GM21717 (cell line): ENCODE measurements at regions not wholly inside any gene's neighbourhood (a gene's known extent, or its start where the extent isn't known, plus 50 kb on each side); places are given as distances from the start of the nearest gene placed in this dataset.

Experiments used
- ATAC-seq: cut with Tn5 transposase; IDR thresholded peaks from one replicate; pipeline ENCODE4 v1.9.1; 2021; ENCODE audit warnings: mild to moderate bottlenecking, moderate library complexity; ENCODE audit not compliant: unreplicated experiment

GRCh38 chrX:98331407-98331806 lies 1447.7 kb downstream of the RPA4 start:
- no peak for ATAC-seq

DNA sequence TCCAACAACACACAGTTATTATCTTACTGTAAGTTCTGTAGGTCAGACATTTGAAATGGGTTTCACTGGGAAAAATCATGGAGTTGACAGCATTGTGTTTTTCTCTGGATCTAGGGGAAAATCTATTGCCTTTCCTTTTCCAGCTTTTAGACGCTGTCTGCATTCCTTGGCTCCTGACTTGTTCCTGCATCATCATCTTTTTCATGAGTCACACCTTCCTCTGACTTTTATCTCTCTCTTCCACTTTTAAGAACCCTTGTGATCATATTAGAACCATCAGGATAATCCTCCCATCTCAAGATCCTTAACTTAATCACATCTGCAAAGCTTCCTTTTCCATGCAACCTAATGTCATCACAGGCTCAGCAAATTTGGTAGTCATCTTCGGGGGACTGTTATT lies 1454.8 kb downstream of the RPA4 start:
- ATAC-seq, result no peak

- no peak for ATAC-seq
These were observed 1467.2 kb downstream of the RPA4 start for GRCh38 chrX:98350940-98351339.

DNA sequence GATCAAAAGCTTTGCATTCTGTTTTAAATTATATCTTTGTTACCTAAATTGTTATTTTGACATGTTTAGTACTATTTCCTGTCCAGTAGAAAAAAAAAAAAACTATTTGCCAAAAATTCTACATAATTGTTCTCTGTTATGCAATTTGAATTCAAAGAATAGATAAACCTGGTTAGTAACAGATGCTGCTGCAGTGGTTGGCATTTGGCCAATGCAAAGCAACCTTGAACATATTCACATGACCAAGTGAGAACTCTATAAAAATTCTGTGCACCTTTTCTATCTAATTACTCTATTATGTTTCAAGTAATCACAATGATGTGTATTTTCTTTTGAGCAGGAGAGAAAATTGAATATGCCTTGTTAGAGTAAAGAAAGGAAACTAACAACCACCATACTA lies 1473.4 kb downstream of the RPA4 start:
- no peak for ATAC-seq

DNA sequence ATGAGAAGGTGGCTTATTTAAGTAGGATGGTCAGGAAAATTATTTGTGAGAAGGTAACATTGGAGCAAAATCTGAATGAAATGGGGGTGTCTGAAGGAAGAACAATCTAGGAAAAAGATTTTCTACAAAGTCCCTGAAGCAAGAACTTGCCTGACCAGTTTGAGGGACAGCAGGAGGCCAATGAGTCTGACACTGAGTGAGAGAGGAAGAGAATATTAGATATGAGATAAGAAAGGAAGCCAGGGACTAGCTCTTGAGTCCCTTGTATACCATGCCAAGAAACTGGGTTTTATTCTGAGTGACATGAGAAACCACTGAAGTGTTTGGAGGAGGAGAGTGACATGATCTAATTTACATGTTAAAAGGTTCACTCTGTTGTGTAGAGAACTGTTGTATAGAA lies 1478.9 kb downstream of the RPA4 start:
- no peak for ATAC-seq

- no peak for ATAC-seq
These were observed 1488.3 kb downstream of the RPA4 start for GRCh38 chrX:98371994-98372393.

DNA sequence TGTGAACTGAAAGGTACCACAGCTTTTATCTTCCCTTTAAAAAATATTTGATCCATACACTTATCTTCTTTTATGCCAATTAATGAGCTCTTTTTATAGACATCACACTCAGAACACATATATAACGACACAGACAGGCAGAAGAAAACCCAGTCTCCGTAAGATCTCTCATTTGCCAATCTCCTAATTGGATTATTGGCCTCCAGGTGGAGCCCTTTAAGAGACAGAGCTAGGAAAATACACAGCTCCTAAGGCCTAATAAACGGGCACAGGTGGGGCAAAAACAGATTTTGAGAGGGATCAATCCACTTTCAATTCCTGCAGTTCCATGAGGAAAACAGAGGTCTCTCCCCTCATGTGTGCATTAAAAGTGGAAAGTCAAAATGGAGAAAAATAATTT lies 1495.4 kb downstream of the RPA4 start:
- ATAC-seq, result no peak

- ATAC-seq, result no peak
These were observed 1496.4 kb downstream of the RPA4 start for GRCh38 chrX:98380106-98380505.

DNA sequence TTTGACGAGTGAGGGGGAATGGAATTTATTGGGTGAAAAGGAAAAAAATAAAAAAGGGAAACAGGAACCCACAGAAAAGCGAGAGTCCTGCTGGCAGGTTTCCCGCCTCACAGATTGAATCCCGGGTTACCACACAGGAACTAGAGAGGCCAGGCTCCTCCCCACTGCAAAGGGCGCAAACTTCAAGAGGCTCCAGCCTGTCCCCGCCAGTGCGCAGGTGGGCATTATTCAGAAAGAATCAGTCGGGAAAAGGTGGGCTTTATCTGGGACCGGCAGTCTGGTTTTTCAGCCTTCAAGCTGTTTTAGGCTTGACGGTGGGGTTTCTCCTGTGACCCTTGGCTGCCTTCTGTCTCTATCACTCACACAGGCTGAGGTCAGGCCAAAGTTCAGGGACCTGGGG lies 1496.8 kb downstream of the RPA4 start:
- ATAC-seq, result no peak

GRCh38 chrX:98398542-98398941 lies 1514.8 kb downstream of the RPA4 start:
- ATAC-seq, result no peak

- ATAC-seq, result no peak
These were observed 1521.7 kb downstream of the RPA4 start for GRCh38 chrX:98405376-98405775.

DNA sequence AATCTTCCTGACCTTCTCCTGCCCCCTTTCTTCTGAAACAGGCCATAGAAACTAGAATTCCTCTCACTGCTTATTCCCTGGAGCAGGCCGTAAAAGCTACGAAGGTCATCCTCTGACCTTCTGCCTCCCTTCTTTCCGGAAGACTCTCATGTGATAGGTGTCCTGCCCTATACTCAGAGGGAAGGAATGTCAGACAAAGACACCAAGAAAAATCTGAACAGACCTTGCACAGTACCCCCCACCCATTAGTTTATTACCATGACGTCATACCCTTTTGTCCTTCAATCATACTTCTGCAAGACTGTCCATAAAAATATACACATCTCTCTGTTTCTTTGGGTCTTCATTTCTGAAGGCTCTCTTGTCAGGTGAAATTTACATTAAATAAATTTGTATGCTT lies 1523.9 kb downstream of the RPA4 start:
- ATAC-seq, result no peak

DNA sequence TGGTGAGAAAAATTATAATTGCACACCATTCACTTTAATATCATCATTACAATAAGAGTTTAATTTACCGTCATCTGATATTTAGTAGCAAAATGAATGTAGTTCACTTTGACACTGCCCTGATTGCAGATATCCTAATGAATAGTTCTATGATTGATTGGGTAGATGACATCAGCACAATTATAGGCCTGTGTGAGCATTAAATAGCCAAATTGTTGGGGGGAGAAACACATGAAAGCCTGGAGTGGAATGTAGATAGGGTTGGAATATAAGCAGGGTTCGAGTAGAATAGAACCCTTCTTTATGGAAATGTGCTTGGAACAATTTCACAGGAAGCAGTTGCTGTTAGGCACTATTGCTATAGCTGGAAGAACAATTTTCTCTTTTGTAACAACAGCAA lies 1526.2 kb downstream of the RPA4 start:
- ATAC-seq, result no peak

DNA sequence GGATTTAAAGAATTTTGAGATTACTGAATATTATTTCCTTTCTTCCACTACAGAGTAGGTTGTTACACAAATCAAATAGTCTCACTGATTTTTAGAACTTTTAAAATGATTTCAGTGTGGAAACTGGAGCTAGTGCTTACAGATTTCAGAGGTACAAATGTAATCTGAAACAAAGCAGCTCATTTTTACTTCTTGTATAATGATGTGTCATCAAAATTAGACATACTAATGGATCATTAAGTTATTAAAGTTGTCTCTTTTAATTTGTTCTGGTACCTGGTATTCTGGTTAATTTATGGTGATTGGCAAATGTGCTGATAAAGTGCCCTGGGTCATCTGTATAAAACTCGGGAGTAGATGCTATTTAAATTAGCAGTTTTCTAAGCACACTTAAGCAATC lies 1528.3 kb downstream of the RPA4 start:
- ATAC-seq, result no peak

DNA sequence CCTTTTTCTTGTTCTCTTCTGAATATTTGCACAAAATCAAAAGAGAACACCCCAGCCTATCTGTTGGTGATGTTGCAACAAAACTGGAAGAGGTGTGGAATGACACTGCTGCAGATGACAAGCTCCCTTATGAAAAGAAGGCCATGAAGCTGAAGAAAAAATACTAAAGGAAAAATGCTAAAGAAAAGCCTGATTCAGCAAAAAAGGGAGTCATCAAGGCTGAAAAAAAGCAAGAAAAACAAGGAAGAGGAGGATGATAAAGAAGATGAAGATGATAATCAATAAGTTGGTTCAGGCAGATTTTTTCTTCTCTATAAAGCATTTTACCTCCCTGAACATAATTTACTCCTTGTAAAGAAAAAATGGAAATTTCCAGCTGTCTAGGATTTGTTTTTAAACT lies 1538.8 kb downstream of the RPA4 start:
- ATAC-seq, result no peak

DNA sequence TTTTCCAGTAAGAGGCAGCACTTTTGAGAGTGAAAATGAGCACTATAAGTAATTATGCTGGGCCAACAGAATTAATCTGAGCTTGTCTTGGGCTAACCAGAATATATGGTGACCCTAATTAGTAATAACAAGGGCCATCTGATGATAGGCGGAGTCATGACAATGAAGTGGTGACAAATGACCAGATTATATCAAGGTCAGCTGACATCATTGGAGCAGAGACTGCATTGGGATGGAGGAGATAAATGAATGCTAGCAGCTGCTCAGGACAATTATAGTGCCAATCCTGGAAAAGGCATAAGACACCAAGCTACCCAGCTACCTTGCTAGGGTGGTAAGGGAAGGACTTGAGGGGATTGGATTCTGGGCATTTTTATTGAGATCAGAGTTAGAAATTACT lies 1548.7 kb downstream of the RPA4 start:
- no peak for ATAC-seq

GRCh38 chrX:98448524-98448923 lies 1564.8 kb downstream of the RPA4 start:
- ATAC-seq, result no peak

DNA sequence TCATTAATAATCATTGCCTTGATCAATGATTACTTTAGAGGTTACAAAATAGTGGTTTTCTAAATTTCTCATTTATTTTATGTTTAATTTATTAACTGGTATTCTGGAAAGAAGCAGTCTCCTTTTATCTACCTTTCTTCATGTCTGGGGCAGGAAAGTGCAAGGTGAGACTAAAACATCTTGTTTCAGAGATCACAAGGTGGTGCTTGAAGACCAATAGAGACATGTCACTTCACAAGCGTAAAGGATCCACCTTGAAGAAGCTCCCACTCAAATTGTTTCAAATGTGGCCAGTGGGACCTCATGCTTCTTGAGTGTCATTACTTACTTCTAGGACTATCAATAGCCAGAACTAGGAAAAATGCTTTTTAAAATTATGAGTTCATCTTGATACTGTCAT lies 1568.7 kb downstream of the RPA4 start:
- no peak for ATAC-seq

DNA sequence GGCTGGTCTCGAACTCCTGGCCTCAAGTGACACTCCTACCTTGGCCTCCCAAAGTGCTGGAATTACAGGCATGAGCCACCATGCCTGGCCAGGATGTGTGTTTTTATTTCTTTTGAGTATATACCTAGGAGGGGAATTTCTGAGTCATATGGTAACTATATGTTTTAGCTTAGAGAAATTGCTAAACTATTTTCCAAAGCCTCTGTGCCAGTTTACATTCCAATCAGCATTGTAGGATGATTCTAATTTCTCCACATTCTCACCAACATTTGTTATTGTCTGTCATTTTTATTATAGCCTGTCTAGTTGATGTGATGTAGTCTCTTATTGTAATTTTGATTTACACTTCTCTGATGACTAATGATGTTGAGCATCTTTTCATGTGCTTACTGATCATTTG lies 1576.0 kb downstream of the RPA4 start:
- no peak for ATAC-seq

DNA sequence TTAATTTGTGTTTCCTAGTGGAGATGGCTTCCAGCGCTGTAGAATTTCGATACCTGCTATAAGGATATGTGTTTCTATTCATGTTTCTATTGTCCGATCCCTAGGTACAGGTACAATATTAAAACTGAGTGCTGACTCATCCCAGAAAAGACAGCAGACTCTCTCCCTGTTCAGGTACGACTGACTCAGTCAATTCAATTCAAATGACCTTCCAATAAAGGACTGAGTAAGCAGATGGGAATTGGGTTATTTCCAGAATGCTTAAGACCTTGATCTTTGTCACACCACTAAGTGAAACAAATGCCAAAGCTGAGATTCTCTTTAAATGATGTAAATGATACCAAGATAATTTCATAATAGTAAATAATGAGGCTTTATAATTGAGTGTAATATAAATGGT lies 1596.9 kb downstream of the RPA4 start:
- ATAC-seq, result no peak

- ATAC-seq, result no peak
These were observed 1597.9 kb downstream of the RPA4 start for GRCh38 chrX:98481636-98482035.

DNA sequence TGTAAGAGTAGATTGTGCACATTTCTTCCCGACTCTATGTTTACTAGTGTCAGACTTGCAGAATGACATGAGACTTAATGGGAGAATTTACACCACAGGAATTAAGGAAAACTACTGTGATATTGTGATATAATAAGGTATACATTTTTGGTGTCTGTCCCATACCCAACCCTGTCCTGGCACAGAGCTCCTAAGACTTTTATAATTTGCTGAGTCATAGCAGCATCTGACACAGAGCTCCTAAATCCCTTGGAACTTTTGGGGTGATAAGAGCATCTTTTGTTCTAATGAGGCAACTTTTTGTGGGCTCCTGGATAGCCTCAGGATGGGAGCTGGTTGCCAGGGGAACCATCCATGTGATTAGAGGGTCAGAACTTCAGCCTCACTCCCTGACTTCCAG lies 1607.0 kb downstream of the RPA4 start:
- ATAC-seq, result no peak

DNA sequence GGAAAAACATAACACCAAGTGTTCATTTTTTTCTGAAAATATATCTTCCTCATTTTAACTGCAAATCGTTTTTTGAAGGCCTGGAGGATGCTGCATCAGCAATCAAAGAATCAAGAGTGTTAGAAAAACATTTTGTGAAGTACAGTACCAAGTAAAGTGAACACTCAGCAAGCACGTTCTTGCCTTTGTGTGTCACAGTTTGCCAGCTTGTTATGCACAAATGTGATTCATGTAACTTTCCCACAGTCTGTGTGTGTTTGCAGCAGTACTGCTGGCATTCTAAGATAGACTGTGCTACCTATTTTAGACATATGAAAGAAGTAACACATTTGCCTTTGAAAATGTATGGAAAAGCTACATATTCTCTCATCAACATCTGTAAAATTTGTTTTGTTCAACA lies 1617.7 kb downstream of the RPA4 start:
- ATAC-seq, result no peak

DNA sequence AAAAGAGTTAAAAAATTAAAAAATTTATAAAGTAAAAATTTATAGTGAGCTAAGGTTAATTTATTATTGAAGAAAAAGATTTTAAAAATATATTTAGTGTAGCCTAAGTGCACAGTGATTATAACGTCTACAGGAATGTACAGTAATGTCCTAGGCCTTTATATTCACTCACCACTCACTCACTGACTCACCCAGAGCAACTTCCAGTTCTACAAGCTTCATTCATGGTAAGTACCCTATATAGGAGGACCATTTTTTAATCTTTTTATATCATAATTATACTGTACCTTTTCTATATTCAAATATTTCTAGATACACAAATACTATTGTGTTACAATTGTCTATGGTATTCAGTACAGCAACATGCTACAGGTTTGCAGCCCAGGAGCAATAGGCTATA lies 1623.2 kb downstream of the RPA4 start:
- no peak for ATAC-seq
